Lower lobe of right lung (tissue), 2 donors: ENCODE measurements at regions not wholly inside any gene's neighbourhood (a gene's known extent, or its start where the extent isn't known, plus 50 kb on each side); places are given as distances from the start of the nearest gene placed in this dataset.

Experiments used
- ATAC-seq, 2 donors: fragments of 200-7000 bp; cut with Tn5 transposase; one replicate each; pipeline ENCODE4 v1.9.1; 2020 to 2022; ENCODE audit warnings: mild to moderate bottlenecking in 2 of 2, moderate library complexity in 2 of 2
- DNase-seq: peaks from one replicate; pipeline ENCODE4 v3.0.0-alpha.2; 2020
- H3K27ac ChIP-seq: fragments of 200-600 bp; one replicate; pipeline ENCODE4 v1.8.0; 2022
- H3K27me3 ChIP-seq: fragments of 200-600 bp; one replicate; pipeline ENCODE4 v1.8.0; 2022; ENCODE audit warnings: low read depth
- H3K36me3 ChIP-seq: fragments of 200-600 bp; one replicate; pipeline ENCODE4 v1.8.0; 2022; ENCODE audit warnings: mild to moderate bottlenecking
- H3K4me1 ChIP-seq: fragments of 200-600 bp; one replicate; pipeline ENCODE4 v1.8.0; 2022
- H3K4me3 ChIP-seq: fragments of 200-600 bp; one replicate; pipeline ENCODE4 v1.8.0; 2022; ENCODE audit warnings: mild to moderate bottlenecking
- H3K9me3 ChIP-seq: fragments of 200-600 bp; one replicate; pipeline ENCODE4 v1.8.0; 2022
- intact Hi-C: fragments of 100-400 bp; cut with DNase I; formaldehyde crosslinking; loops from one replicate; pipeline ENCODE4 v1.11.0; 2022
- TF ChIP-seq, protein P1 (sequence below): fragments of 200-600 bp; IDR thresholded peaks from one replicate; pipeline ENCODE4 v1.8.0; 2022; ENCODE audit warnings: antibody characterized with exemption, mild to moderate bottlenecking
- donor health status: DM: no; HTN: yes; CAD: no; lungs with severe emphysema.

DNA sequence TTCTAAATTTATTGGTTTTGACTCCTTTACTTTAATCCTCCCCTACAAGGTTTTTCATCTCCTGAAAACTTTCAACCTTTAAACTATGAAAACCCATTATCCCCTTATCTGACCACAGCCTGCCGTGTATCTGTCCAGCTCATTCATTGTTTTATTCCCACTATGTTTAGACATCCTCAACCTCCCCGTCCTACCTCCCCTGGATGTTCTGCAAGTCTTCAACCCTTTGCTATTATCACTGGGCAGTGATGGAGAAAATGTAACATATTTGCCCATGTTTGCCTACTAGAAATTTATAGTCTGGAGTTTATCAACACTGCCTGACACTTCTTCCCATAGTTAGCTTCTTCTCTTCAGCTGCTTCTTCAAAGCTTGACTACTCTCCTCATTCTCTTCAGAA is 483.4 kb downstream of the PRKD1 start:
- intact Hi-C loops, result no loop called here
- TF ChIP-seq, protein P1, sequence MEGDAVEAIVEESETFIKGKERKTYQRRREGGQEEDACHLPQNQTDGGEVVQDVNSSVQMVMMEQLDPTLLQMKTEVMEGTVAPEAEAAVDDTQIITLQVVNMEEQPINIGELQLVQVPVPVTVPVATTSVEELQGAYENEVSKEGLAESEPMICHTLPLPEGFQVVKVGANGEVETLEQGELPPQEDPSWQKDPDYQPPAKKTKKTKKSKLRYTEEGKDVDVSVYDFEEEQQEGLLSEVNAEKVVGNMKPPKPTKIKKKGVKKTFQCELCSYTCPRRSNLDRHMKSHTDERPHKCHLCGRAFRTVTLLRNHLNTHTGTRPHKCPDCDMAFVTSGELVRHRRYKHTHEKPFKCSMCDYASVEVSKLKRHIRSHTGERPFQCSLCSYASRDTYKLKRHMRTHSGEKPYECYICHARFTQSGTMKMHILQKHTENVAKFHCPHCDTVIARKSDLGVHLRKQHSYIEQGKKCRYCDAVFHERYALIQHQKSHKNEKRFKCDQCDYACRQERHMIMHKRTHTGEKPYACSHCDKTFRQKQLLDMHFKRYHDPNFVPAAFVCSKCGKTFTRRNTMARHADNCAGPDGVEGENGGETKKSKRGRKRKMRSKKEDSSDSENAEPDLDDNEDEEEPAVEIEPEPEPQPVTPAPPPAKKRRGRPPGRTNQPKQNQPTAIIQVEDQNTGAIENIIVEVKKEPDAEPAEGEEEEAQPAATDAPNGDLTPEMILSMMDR, result no peak
- no peaks in the 10 kb centered on the region for H3K36me3 ChIP-seq
- no peaks in the 10 kb centered on the region for H3K4me1 ChIP-seq
- H3K4me3 ChIP-seq, result no peak overlapping the region
- no peak overlapping the region for H3K27ac ChIP-seq
- ATAC-seq, result no peak
- H3K27me3 ChIP-seq, result no peaks in the 10 kb centered on the region
- no peak for DNase-seq
- H3K9me3 ChIP-seq, result no peaks in the 10 kb centered on the region

DNA sequence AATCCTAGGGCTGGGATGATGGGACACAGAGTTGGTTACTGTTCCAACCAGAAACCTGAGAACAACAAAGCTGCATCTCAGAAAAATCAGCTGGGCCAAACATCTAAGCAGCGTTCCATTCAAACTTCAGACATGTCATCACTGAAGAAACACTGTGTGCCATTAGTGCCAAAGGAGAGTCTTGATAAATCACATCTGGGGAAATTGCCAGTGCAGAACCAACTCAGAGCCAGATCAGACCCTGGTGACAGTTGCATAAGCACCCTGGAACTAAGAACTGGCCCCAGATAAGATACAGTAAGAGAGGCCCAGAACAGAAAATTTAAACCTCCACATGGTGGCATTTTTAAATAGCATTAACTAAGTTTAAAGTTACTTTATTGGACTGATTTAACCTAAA is 482.8 kb downstream of the PRKD1 start:
- Histone ChIP-seq H3K4me3 (no peak overlapping the region), H3K27me3 (no peaks in the 10 kb centered on the region), H3K36me3 (no peaks in the 10 kb centered on the region), H3K4me1 (no peaks in the 10 kb centered on the region), H3K9me3 (no peaks in the 10 kb centered on the region), H3K27ac (no peak overlapping the region)
- DNase-seq (no peak), ATAC-seq (no peak)
- TF ChIP-seq, protein P1, result no peak
- intact Hi-C loops, result no loop called here

DNA sequence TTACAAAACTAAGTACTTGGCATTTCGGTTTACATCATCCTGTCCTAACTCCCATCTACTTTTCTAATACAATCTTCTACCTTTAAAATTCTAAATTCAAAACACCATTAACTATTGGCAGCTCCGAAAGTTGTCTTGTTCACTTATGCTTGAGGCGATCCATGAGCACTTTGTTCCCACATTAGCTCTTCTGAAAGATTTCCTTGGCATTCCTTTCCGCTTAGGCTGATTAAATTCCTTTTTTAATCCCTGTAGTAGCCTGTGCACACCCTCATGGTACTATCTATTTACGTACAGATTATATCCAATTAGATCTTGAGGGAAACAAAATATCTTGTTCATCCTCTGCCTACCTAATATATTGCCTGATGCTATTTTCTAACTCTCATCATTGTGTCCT is 480.7 kb downstream of the PRKD1 start:
- TF ChIP-seq, protein P1, result no peak

DNA sequence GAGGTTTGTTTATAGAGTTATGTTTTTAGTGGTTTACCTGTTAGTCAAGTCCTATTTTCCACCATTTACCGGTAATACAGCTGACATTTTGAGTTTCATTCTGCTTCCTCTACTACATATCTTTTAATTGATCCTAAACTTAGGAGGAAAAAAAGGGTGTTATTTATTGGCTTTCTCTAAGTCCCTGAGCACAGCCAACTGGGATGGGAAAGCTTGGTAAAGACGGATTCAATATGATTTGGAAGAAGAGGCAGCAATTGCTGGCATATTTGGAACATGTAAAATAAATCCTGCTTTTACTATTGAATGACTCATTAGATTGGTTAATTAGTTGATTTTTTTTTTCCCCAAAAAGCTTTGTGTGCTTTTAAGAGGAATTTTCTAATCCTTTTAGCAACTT is 475.7 kb downstream of the PRKD1 start:
- H3K36me3 ChIP-seq, result no peaks in the 10 kb centered on the region
- no peaks in the 10 kb centered on the region for H3K4me1 ChIP-seq
- no peaks in the 10 kb centered on the region for H3K9me3 ChIP-seq
- H3K4me3 ChIP-seq, result no peak overlapping the region
- H3K27me3 ChIP-seq, result no peaks in the 10 kb centered on the region
- H3K27ac ChIP-seq, result no peak overlapping the region
- intact Hi-C loops, result no loop called here
- TF ChIP-seq, protein P1, result no peak
- ATAC-seq, result no peak
- no peak for DNase-seq

More for the DNA sequence above, 480.7 kb downstream of the PRKD1 start:
- no peak for ATAC-seq
- H3K27ac ChIP-seq, result no peak overlapping the region
- no peaks in the 10 kb centered on the region for H3K9me3 ChIP-seq
- H3K4me3 ChIP-seq, result no peak overlapping the region
- H3K36me3 ChIP-seq, result no peaks in the 10 kb centered on the region
- no peak for DNase-seq
- intact Hi-C loops, result no loop called here
- H3K27me3 ChIP-seq, result no peaks in the 10 kb centered on the region
- no peaks in the 10 kb centered on the region for H3K4me1 ChIP-seq

DNA sequence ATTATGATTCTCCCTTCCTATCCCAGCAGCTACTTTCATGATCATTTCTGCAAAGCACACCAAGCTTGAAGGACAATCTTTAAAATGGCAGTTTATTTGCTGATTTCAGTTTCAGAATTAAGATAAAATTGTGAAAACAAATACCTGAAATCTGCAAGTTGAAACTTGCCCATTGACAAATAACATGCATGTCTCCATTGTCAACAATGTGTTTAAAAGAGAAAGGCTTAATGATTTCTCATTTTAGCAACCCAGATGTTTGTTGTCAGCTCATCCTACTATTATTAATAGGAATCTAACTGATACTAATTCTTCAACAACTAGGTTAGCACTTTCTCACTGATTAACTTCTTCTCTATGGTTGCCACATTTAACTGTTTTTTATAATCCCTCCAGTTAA is 474.6 kb downstream of the PRKD1 start:
- ATAC-seq (no peak), DNase-seq (no peak)
- TF ChIP-seq, protein P1, result no peak
- Histone ChIP-seq H3K4me3 (no peak overlapping the region), H3K36me3 (no peaks in the 10 kb centered on the region), H3K9me3 (no peaks in the 10 kb centered on the region), H3K27me3 (no peaks in the 10 kb centered on the region), H3K4me1 (no peaks in the 10 kb centered on the region), H3K27ac (no peak overlapping the region)
- intact Hi-C loops, result no loop called here
